ENCODE measurements at regions not wholly inside any gene's neighbourhood (a gene's known extent, or its start where the extent isn't known, plus 50 kb on each side); places are given as distances from the start of the nearest gene placed in this dataset.

- TF ChIP-seq CTCF (conservative IDR thresholded peaks at IDR 0.05 in 1 of 2, IDR thresholded peaks at IDR 0.05 in 1 of 2; ENCODE audit: extremely low read depth in 1 of 2, insufficient read depth in 1 of 2, low read depth in 1 of 2, low read length in 2 of 2) (no peak), EZH2 (IDR thresholded peaks at IDR 0.05; ENCODE audit: borderline replicate concordance, low read length) (no peak)
These were observed 228.2 kb downstream of the TLE1 start for GRCh38 chr9:81461196-81461595.

Data from mammary epithelial cell (primary cell).